Activated T-cell treated with anti-CD3 and anti-CD28 coated beads for 24 hours (primary cell): ENCODE measurements at regions not wholly inside any gene's neighbourhood (a gene's known extent, or its start where the extent isn't known, plus 50 kb on each side); places are given as distances from the start of the nearest gene placed in this dataset.
A peak's percentile ranks its signal among the peaks of the same experiment; 100 is the strongest.

Experiments used
- DNase-seq: peaks from one replicate; pipeline ENCODE4 v3.0.0-alpha.2; 2020; ENCODE audit warnings: low read depth

GRCh38 chr10:8485032-8485431 lies 430.5 kb downstream of the GATA3 start:
- DNase-seq: no peak

GRCh38 chr10:8487346-8487745 lies 432.9 kb downstream of the GATA3 start:
- no peak for DNase-seq

- DNase-seq: no peak
Measured at GRCh38 chr10:8489232-8489631, 434.7 kb downstream of the GATA3 start.

- DNase-seq: no peak
Measured at GRCh38 chr10:8489823-8490222, 435.3 kb downstream of the GATA3 start.

GRCh38 chr10:8498290-8498689 lies 443.8 kb downstream of the GATA3 start:
- DNase-seq: no peak

GRCh38 chr10:8498881-8499280 lies 444.4 kb downstream of the GATA3 start:
- peak; percentile 4 for DNase-seq

- DNase-seq: no peak
Measured at GRCh38 chr10:8499312-8499711, 444.8 kb downstream of the GATA3 start.

- DNase-seq: no peak
Measured at GRCh38 chr10:8499752-8500390, 445.4 kb downstream of the GATA3 start.

GRCh38 chr10:8502573-8502972 lies 448.1 kb downstream of the GATA3 start:
- DNase-seq: no peak

- no peak for DNase-seq
Measured at GRCh38 chr10:8504499-8504898, 450.0 kb downstream of the GATA3 start.

- DNase-seq: no peak
Measured at GRCh38 chr10:8507156-8507555, 452.7 kb downstream of the GATA3 start.

- DNase-seq: no peak
Measured at GRCh38 chr10:8508882-8509281, 454.4 kb downstream of the GATA3 start.

- no peak for DNase-seq
Measured at GRCh38 chr10:8510471-8510870, 456.0 kb downstream of the GATA3 start.

GRCh38 chr10:8511026-8511425 lies 456.5 kb downstream of the GATA3 start:
- no peak for DNase-seq

GRCh38 chr10:8513155-8514147 lies 459.0 kb downstream of the GATA3 start:
- no peak for DNase-seq

GRCh38 chr10:8520382-8520781 lies 465.9 kb downstream of the GATA3 start:
- DNase-seq: no peak

GRCh38 chr10:8527773-8528172 lies 473.3 kb downstream of the GATA3 start:
- no peak for DNase-seq

GRCh38 chr10:8531116-8531515 lies 476.6 kb downstream of the GATA3 start:
- DNase-seq: no peak

GRCh38 chr10:8532647-8533046 lies 478.2 kb downstream of the GATA3 start:
- no peak for DNase-seq

GRCh38 chr10:8533462-8533861 lies 479.0 kb downstream of the GATA3 start:
- DNase-seq: no peak

- no peak for DNase-seq
Measured at GRCh38 chr10:8534096-8534495, 479.6 kb downstream of the GATA3 start.

- no peak for DNase-seq
Measured at GRCh38 chr10:8534891-8535290, 480.4 kb downstream of the GATA3 start.

GRCh38 chr10:8539056-8539455 lies 484.6 kb downstream of the GATA3 start:
- DNase-seq: no peak
